Dermis blood vessel endothelial cell (primary cell): ENCODE measurements at regions not wholly inside any gene's neighbourhood (a gene's known extent, or its start where the extent isn't known, plus 50 kb on each side); places are given as distances from the start of the nearest gene placed in this dataset.

Source experiments
- DNase-seq: peaks from one replicate; pipeline ENCODE4 v3.0.0; 2010

GRCh38 chr10:77710081-77710551 lies 72.5 kb upstream of the KCNMA1 start:
- no peak for DNase-seq

GRCh38 chr10:77707570-77707969 lies 70.0 kb upstream of the KCNMA1 start:
- DNase-seq, result no peak

- peak; percentile 37 for DNase-seq
Measured at GRCh38 chr10:77702166-77702565, 64.6 kb upstream of the KCNMA1 start.

GRCh38 chr10:77700086-77700485 lies 62.5 kb upstream of the KCNMA1 start:
- no peak for DNase-seq

- DNase-seq, result no peak
Measured at GRCh38 chr10:77699080-77699645, 61.6 kb upstream of the KCNMA1 start.

GRCh38 chr10:77698267-77698931 lies 60.8 kb upstream of the KCNMA1 start:
- no peak for DNase-seq

GRCh38 chr10:77696584-77696983 lies 59.0 kb upstream of the KCNMA1 start:
- no peak for DNase-seq

GRCh38 chr10:77695186-77695585 lies 57.6 kb upstream of the KCNMA1 start:
- no peak for DNase-seq

- no peak for DNase-seq
Measured at GRCh38 chr10:77692782-77693181, 55.2 kb upstream of the KCNMA1 start.

GRCh38 chr10:77689339-77689738 lies 51.7 kb upstream of the KCNMA1 start:
- no peak for DNase-seq

- DNase-seq, result no peak
Measured at GRCh38 chr10:77687621-77688020, 50.0 kb upstream of the KCNMA1 start.
